Effector memory CD8-positive, alpha-beta T cell (primary cell): ENCODE measurements at regions not wholly inside any gene's neighbourhood (a gene's known extent, or its start where the extent isn't known, plus 50 kb on each side); places are given as distances from the start of the nearest gene placed in this dataset.

Source experiments
- ATAC-seq: fragments of 150-1000 bp; cut with Tn5 transposase; replicated peaks from 2 replicates; pipeline ENCODE4 v1.10.0; 2021; ENCODE audit warnings: mild to moderate bottlenecking, moderate library complexity
- DNase-seq, 3 experiments: peaks; one replicate each; pipeline ENCODE4 v3.0.0; 2021
- H3K27ac Mint-ChIP-seq, 2 donors: one replicate each; pipeline ENCODE4 v1.8.0; 2022; ENCODE audit warnings: mild to moderate bottlenecking in 2 of 2, mixed read lengths in 2 of 2, moderate library complexity in 2 of 2
- H3K27me3 Mint-ChIP-seq, 2 donors: one replicate each; pipeline ENCODE4 v1.8.0; 2022; ENCODE audit warnings: mixed read lengths in 2 of 2
- H3K36me3 Mint-ChIP-seq: one replicate; pipeline ENCODE4 v1.8.0; 2022; ENCODE audit warnings: mild to moderate bottlenecking, moderate library complexity, mixed read lengths; ENCODE audit not compliant: insufficient read depth
- H3K4me1 Mint-ChIP-seq, 2 donors: one replicate each; pipeline ENCODE4 v1.8.0; 2022; ENCODE audit warnings: low read depth in 2 of 2, mixed read lengths in 2 of 2
- H3K4me3 Mint-ChIP-seq, 2 donors: one replicate each; pipeline ENCODE4 v1.8.0; 2022; ENCODE audit warnings: mild to moderate bottlenecking in 2 of 2, mixed read lengths in 2 of 2, moderate library complexity in 2 of 2
- H3K9me3 Mint-ChIP-seq, 2 donors: one replicate each; pipeline ENCODE4 v1.8.0; 2022; ENCODE audit warnings: mixed read lengths in 2 of 2

DNA sequence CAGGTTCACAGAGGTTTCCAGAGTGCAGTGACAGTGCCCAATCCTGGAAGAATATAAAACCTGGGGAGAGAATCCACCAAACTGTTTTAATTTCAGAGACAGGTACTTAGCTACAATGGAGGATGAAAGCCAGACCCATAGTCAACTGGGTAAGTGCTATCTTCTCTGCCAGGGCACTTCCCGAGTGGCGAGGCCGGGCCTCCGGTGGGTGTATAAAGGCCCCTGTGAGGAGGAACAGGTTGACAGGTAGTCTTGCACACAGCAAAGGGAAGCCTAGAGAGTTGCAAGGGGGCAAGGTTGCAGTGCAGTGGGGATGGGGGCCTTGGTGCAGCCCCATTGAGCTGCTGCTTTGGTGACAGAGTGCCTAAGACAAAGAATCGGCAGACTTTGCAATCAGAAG is 130.7 kb downstream of the SLC38A6 start:
- no peak overlapping the region for H3K27ac Mint-ChIP-seq
- H3K4me3 Mint-ChIP-seq: no peak overlapping the region
- H3K4me1 Mint-ChIP-seq: no peaks in the 10 kb centered on the region
- DNase-seq (no peak), ATAC-seq (no peak)
- H3K36me3 Mint-ChIP-seq: no peaks in the 10 kb centered on the region
- peaks cover 9 to 27% of the 10 kb centered on the region in 2 donors for H3K27me3 Mint-ChIP-seq
- H3K9me3 Mint-ChIP-seq: peaks cover 6 to 13% of the 10 kb centered on the region in 2 donors

- Mint-ChIP-seq H3K4me3 (no peak overlapping the region), H3K9me3 (peaks cover 6 to 13% of the 10 kb centered on the region in 2 donors), H3K4me1 (no peaks in the 10 kb centered on the region), H3K27me3 (peaks cover 9 to 27% of the 10 kb centered on the region in 2 donors), H3K36me3 (no peaks in the 10 kb centered on the region), H3K27ac (no peak overlapping the region)
- ATAC-seq (no peak), DNase-seq (no peak)
Observed at GRCh38 chr14:61111209-61111665, 130.2 kb downstream of the SLC38A6 start.

GRCh38 chr14:61110316-61111082 is 129.5 kb downstream of the SLC38A6 start:
- Mint-ChIP-seq H3K4me3 (no peak overlapping the region), H3K27ac (no peak overlapping the region), H3K36me3 (no peaks in the 10 kb centered on the region), H3K27me3 (peaks cover 9 to 27% of the 10 kb centered on the region in 2 donors), H3K4me1 (no peaks in the 10 kb centered on the region), H3K9me3 (peaks cover 6 to 13% of the 10 kb centered on the region in 2 donors)
- no peak for ATAC-seq
- DNase-seq: no peak

- Mint-ChIP-seq H3K27ac (peak overlapping the region in 1 of 2 donors; percentile 32), H3K27me3 (peaks cover 9 to 27% of the 10 kb centered on the region in 2 donors), H3K4me1 (no peaks in the 10 kb centered on the region), H3K4me3 (no peak overlapping the region), H3K9me3 (peaks cover 3 to 14% of the 10 kb centered on the region in 2 donors), H3K36me3 (peaks cover 3% of the 10 kb centered on the region)
- DNase-seq: no peak
- ATAC-seq: no peak
Observed at GRCh38 chr14:61109288-61109687, 128.2 kb downstream of the SLC38A6 start.

GRCh38 chr14:61108496-61109141 is 127.6 kb downstream of the SLC38A6 start:
- DNase-seq (no peak), ATAC-seq (no peak)
- H3K4me3 Mint-ChIP-seq: no peak overlapping the region
- peaks cover 3% of the 10 kb centered on the region for H3K36me3 Mint-ChIP-seq
- peaks cover 0 to 8% of the 10 kb centered on the region in 2 donors for H3K9me3 Mint-ChIP-seq
- H3K27me3 Mint-ChIP-seq: peaks cover 9 to 27% of the 10 kb centered on the region in 2 donors
- peak overlapping the region in 1 of 2 donors; percentile 32 for H3K27ac Mint-ChIP-seq
- H3K4me1 Mint-ChIP-seq: no peaks in the 10 kb centered on the region

DNA sequence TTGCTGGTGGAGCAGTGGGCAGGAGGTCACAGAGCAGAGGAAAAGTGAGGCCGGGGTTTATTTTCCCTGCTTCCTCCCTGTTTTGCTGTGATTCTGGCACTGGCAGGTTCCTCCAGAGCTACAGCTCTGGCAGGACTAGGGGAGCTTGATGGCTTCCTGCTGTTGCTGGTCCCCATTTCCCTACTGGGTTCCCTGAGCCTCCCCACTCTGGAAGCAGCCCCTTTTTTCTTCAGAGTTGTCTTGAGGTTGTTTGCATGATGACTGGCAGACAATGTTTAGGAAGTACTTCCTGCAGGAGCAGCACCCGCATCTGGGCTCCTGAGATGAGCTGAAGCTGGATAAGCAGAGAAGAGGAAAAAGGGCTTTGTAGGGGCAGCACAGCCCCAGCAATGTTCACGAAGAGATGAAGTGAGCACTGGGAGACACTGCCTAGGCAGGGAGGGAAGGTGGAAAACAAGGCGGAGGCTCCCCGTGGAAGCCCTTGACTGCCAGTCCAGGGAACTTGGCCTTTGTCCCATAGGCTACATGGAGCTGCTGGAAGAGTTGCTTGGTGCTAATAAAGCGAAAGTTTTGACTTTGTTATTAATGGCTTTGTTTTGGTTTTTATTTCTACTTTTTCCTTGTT is 126.9 kb downstream of the SLC38A6 start:
- Mint-ChIP-seq H3K27ac (no peak overlapping the region), H3K36me3 (peaks cover 3% of the 10 kb centered on the region), H3K4me3 (no peak overlapping the region), H3K4me1 (no peaks in the 10 kb centered on the region), H3K9me3 (peaks cover 0 to 6% of the 10 kb centered on the region in 2 donors), H3K27me3 (peaks cover 9 to 27% of the 10 kb centered on the region in 2 donors)
- ATAC-seq (no peak), DNase-seq (no peak)

DNA sequence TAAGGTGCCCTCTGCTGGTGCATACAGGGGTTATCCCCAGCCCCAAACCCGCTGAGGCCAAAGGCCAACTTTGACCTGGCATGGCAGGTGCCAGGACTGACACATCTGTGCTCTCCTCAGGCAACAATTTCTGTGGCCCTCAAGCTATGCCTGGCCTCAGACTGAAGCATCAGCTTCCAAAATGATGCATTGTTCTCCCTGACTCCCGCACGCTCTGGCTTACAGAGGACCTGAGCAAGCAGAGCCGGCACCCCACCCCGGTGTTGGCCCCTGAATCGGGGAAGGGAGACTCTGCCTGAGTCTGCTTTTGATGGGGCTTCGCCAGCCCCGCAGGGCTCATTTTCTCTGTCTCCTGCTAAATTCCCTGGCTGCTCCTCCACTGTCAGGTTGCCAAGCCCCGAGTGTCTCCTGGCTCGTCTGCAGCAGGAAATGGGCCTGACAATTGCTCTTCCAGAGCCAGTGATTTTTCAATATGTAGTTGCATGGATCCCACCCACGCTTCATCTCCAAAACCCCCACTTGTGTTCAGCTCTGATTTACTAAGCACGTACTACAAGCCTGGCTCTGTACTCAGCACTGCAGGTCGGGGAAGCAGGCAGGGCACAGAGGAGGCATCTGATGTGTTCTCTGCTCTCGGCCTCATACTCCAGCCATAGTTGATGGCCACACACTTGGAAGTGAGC is 126.1 kb downstream of the SLC38A6 start:
- no peak for ATAC-seq

DNA sequence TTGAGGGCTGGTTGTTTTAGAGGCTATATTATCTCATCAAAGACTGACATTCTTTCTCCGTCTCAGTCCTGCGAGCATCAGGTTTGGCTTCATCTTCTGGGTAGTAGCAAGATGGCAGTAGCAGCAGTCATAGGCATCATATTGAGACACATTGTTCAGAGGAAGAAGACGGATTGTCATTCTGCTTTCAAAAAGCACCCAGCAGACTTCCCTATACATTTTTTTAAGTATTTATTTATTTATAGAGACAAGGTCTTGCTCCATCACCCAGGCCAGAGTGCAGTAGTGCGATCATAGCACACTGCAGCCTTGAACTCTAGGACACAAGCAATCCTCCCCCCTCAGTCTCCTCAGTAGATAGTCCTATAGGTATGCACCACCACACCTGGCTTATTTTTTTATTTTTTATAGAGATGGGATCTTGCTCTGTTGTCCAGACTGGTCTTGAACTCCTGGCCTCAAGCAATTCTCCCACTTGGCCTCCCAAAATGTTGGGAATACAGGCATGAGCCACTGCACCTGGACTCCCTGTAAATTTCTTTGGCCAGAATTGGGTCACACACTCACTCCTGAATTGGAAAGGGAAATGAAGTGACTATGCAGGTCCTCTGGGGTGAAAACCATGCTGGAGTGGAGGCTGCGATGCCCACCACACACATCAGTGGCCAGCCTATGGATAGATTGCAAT is 125.4 kb downstream of the SLC38A6 start:
- Mint-ChIP-seq H3K36me3 (peaks cover 3% of the 10 kb centered on the region), H3K4me1 (no peaks in the 10 kb centered on the region)
- no peak for ATAC-seq

More for the DNA sequence above, 126.1 kb downstream of the SLC38A6 start:
- Mint-ChIP-seq H3K27me3 (peaks cover 9 to 26% of the 10 kb centered on the region in 2 donors), H3K9me3 (peaks cover 0 to 6% of the 10 kb centered on the region in 2 donors), H3K4me1 (no peaks in the 10 kb centered on the region), H3K4me3 (no peak overlapping the region), H3K27ac (no peak overlapping the region), H3K36me3 (peaks cover 3% of the 10 kb centered on the region)
- DNase-seq: no peak

DNA sequence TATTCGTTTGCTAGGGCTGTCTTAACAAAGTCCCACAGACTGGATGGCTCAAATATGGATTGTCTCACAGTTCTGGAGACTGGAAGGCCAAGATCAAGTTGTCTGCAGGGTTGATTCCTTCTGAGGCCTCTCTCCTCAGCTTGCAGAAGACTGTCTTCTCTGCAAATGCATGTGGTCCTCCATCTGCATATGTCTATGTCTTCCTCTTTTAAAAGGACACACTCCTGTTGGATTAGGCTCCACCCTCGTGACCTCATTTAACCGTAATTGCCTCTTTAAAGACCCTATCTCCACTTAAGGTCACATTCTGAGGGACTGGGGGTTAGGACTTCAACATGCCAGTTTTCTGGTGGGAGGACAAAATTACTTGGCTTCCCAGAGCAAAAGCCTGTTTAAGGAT is 123.3 kb downstream of the SLC38A6 start:
- peaks cover 3% of the 10 kb centered on the region for H3K36me3 Mint-ChIP-seq
- no peak overlapping the region for H3K4me3 Mint-ChIP-seq
- no peak overlapping the region for H3K27ac Mint-ChIP-seq
- ATAC-seq: no peak
- peaks cover 0 to 6% of the 10 kb centered on the region in 2 donors for H3K9me3 Mint-ChIP-seq
- H3K27me3 Mint-ChIP-seq: no peaks in the 10 kb centered on the region
- H3K4me1 Mint-ChIP-seq: no peaks in the 10 kb centered on the region
- no peak for DNase-seq

More for the DNA sequence above, 125.4 kb downstream of the SLC38A6 start:
- H3K4me3 Mint-ChIP-seq: no peak overlapping the region
- H3K9me3 Mint-ChIP-seq: peaks cover 0 to 6% of the 10 kb centered on the region in 2 donors
- no peak for DNase-seq
- peaks cover 5 to 19% of the 10 kb centered on the region in 2 donors for H3K27me3 Mint-ChIP-seq
- no peak overlapping the region for H3K27ac Mint-ChIP-seq

DNA sequence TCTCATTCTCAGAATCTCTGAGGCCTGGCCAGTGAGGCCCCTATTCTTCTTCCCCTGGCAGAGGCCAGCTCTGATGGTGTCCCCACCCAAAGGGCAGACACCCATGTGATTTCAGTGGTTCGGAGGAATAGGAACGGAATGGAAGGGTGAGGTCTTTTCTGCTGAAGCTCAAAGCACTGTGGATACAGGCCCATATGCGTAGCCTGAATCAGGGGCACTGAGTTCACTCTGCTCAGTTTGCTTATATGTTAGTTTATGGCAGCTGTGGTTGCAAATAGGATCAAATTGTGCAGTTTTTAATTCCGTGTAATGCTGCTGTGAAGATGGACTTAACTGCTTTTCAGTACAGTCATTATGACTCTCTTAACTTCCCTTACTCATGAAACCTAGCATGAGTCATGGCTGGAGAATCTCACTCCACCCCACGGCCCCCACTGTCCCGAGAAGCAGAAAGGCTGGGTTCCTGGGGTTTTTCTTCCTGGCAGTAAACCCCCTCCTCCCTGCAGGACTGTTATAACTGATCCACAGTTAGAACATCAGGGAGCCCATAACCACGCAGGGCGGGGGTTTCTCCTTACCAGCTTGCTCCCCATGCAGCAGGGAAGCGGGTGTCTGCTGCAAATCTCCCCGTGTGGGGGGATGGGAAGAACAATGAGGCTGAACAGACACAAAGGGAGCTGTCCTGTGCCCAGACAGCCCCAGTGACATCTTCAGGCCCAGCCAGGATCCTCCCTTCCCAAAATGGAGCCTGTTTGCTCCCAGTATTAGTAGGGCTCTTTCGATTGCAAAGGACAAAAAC is 122.7 kb downstream of the SLC38A6 start:
- H3K36me3 Mint-ChIP-seq: peaks cover 3% of the 10 kb centered on the region
- no peak overlapping the region for H3K4me3 Mint-ChIP-seq
- H3K27me3 Mint-ChIP-seq: no peaks in the 10 kb centered on the region
- no peaks in the 10 kb centered on the region for H3K4me1 Mint-ChIP-seq
- no peak for DNase-seq
- no peak overlapping the region for H3K27ac Mint-ChIP-seq
- H3K9me3 Mint-ChIP-seq: peaks cover 0 to 6% of the 10 kb centered on the region in 2 donors
- no peak for ATAC-seq

DNA sequence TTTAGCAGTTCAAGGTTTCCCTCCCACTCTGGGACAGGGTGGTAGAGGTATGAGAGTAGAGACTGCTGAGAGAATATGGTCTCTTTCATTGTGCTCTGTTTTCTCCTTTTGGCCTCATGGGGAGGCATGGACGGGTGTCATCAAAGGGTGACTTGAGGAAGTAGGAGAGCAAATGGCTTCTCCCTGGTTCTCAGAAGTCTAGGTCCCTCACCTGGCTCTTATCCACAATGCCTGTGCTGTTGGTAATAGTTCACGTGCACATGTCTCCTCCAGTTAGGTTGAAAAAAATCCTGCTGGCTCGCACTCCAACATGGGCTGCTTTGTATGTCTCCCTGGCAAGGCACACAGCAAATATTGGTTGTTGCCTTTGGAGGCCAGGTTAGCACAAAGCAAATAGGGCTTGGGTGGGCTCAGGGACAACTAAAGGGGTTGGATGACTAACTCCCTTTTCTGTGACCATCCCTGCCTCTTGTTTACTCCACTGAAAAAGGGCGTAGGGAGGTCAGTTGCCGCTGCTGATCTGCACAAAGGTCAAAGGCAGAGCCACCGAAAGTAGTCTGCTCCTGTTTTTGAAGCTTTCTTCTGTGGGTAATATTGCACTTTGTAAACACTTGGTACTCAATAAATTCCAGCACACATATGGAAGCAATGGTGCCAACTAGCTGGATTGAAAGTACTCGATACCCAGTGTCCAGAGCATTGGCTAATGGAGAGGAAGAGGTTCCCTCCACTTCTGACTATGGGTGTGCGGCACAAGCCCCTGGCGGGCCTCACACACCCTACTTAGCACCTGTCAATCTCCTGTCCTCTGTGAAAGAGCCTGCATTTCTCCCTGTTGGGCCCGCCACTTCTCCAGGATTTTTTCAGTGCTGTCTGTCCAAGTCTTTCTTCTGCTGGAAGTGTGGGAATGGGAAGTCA is 121.8 kb downstream of the SLC38A6 start:
- Mint-ChIP-seq H3K27ac (no peak overlapping the region), H3K27me3 (no peaks in the 10 kb centered on the region), H3K9me3 (peaks cover 0 to 6% of the 10 kb centered on the region in 2 donors), H3K36me3 (peaks cover 3% of the 10 kb centered on the region), H3K4me1 (no peaks in the 10 kb centered on the region), H3K4me3 (no peak overlapping the region)
- no peak for DNase-seq
- ATAC-seq: no peak
